HG02973 (cell line): ENCODE measurements at regions not wholly inside any gene's neighbourhood (a gene's known extent, or its start where the extent isn't known, plus 50 kb on each side); places are given as distances from the start of the nearest gene placed in this dataset.

ENCODE experiments used
- ATAC-seq: cut with Tn5 transposase; IDR thresholded peaks from one replicate; pipeline ENCODE4 v1.9.1; 2021; ENCODE audit warnings: moderate library complexity; ENCODE audit not compliant: unreplicated experiment

GRCh38 chr2:15871239-15871783, 69.0 kb upstream of the MYCN start:
- ATAC-seq = no peak

GRCh38 chr2:15872854-15873253, 67.5 kb upstream of the MYCN start:
- no peak for ATAC-seq

- no peak for ATAC-seq
Observed at GRCh38 chr2:15874321-15874720, 66.0 kb upstream of the MYCN start.

GRCh38 chr2:15874854-15875804, 65.2 kb upstream of the MYCN start:
- ATAC-seq = no peak

GRCh38 chr2:15875969-15876705, 64.2 kb upstream of the MYCN start:
- ATAC-seq = no peak

DNA sequence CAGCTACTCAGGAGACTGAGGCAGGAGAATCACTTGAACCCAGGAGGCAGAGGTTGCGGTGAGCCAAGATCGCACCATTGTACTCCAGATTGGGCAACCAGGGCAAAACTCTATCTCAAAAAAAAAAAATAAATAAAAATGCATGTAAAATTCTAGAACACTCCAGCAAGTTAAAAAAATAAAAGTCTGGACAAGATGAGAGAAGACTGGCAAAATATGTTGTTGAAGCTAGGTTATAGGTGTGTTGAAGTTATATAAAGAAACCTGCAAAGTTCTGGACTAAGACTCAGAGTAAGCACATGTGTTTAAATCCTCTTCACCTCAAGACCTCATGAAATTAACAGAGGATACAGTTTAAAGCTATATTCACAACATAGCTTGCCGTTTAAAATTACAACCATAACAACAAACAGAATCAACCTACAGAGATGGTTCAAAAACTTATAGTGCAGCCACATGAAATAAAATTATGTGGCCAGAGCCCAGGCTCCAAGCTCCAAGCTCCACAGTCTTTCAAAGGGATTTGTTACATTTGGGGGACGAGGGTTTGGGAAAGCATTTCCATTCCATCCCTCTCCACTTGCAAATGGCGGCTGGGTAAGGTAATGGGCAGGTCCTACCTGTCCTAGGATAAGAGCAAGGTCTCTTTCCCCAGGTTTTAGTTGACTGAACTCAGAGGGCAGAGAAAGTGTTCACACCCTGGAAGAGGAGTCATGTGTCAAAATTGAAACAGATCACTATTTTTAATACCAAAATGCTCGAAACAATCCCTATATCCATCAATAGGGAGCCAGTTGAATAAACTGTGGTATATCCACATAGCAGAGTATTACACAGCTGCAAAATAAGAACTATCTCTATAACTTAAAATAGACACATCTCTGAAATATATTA, 59.9 kb upstream of the MYCN start:
- no peak for ATAC-seq

DNA sequence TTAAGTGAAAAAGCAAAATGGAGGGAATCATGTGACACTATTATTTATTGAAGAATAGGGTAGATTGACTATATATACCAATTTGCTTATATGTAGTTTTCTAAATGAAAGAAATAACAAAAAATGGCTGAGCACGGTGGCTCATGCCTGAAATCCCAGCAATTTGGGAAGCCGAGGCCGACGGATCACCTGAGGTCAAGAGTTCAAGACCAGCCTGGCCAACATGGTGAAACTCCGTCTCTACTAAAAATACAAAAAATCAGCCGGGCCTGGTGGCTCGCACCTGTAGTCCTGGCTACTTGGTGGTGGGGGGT, 59.3 kb upstream of the MYCN start:
- no peak for ATAC-seq

GRCh38 chr2:15881676-15882075, 58.7 kb upstream of the MYCN start:
- no peak for ATAC-seq

DNA sequence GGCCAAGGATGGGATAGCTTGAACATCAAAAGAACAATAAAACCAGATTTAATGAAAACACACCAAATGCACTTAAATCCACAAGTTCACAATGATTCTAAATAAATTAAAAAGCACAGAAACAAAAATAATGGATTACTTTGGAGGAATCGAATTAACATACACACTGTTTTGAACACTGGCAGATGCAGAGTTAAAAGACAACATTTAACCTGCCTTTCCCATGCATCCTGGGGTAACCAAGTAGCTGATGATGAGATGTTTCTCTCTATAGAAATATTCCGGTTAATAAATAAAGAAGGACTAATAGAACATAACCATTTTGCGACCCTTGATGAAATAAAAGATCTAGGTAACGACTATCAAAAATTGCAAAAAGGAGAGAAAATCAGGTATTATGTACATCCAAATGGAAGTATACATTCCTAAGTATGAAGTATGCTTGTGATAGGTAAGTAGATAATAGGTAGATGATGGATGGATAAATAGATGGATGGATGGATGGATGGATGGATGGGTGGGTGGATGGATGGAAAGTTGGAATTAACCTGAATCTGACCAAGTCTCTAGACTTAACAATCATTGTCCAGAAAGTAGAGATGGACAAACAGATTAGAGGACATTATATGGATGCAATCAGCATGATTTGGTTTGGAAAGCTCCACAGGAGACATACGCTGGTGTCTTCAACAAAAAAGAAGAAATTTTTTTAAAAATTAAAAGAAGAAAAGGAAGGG, 57.4 kb upstream of the MYCN start:
- no peak for ATAC-seq

DNA sequence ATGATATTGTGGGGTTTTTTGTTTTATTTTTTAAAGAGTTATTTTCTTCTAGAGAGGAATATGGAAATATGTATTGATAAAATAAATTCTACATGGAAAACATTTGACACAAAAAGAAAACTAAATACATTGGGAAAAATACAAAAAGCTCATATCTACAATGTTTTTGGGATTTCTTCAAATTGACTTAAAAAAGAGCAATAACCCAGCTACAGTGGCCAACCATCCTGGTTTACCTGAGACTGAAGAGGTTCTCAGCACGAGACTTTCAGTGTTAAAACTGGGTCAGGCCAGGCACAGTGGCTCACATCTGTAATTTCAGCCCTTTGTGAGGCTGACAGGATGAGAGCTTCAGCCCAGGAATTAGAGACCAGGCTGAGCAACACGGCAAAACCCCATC, 56.7 kb upstream of the MYCN start:
- ATAC-seq = no peak

DNA sequence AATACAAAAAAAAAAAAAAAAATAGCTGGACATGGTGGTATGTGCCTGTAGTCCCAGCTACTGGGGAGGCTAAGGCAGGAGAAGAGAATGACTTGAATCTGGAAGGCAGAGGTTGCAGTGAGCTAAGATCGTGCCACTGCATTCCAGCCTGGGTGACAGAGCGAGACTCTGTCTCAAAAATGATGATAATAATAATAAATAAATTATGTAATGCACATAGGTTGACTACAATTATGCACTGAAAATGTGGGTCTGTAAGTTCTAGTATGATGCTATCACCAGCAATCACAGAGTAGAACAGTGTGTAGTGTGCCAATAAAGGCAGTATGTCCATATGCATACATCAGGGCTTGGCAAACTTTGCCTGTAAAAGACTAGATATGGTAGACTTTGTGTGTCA, 55.6 kb upstream of the MYCN start:
- no peak for ATAC-seq

- no peak for ATAC-seq
Observed at GRCh38 chr2:15886231-15886630, 54.1 kb upstream of the MYCN start.

GRCh38 chr2:15889442-15890123, 50.8 kb upstream of the MYCN start:
- ATAC-seq = no peak

DNA sequence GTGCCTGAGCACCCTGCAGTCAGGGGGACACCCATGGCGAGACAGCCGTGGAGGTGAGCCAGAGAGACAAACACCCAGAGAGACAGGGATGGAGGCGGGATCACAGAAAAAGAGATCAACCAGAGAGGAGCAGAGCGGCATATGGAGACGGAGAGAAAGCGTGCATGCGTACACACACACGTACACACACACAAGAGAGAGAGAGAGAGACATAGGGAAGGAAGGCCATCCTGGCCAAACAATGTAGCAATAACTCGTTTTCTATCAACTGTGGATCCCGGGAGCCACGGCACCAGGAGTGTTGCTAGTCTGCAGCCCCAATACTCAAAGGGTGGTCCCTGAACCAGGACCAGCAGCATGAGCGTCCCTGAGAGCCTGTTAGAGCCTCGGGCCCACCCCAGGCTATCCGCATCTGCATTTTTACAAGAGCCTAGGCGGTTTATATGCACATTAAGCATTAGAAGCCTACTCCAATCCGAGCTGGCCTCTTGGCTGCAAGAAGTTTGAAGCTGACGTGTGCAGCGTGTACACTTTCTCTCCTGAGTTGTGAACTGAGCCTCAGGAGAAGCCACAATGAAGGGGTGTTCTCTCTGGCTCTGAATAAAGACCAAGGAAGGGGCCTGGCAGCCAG, 50.1 kb upstream of the MYCN start:
- no peak for ATAC-seq
